ENCODE measurements at regions not wholly inside any gene's neighbourhood (a gene's known extent, or its start where the extent isn't known, plus 50 kb on each side); places are given as distances from the start of the nearest gene placed in this dataset.

- TF ChIP-seq CTCF (IDR thresholded peaks at IDR 0.05): no peak
- no peak for TF ChIP-seq POLR2A (IDR thresholded peaks at IDR 0.05)
Measured at GRCh38 chr6:22848121-22848520, 278.8 kb downstream of the HDGFL1 start.
